ENCODE measurements at regions not wholly inside any gene's neighbourhood (a gene's known extent, or its start where the extent isn't known, plus 50 kb on each side); places are given as distances from the start of the nearest gene placed in this dataset.

GRCh38 chr4:180057891-180058671, 2185.1 kb upstream of the TENM3 start:
- no peaks in the 10 kb centered on the region for H3K9me3 ChIP-seq
- TF ChIP-seq CTCF (IDR thresholded peaks at IDR 0.05): no peak
- TF ChIP-seq POLR2A (IDR thresholded peaks at IDR 0.05): no peak
- H3K27ac ChIP-seq: no peak overlapping the region
- H3K4me1 ChIP-seq: peaks cover 7 to 13% of the 10 kb centered on the region in 2 donors
- intact Hi-C loops (cut with DNase I): no loop called here
- peak overlapping the region in 2 of 3 donors; percentile 24 to 35 for H3K4me3 ChIP-seq (replicated peaks in 1 of 3)
- no peaks in the 10 kb centered on the region for H3K27me3 ChIP-seq
- peak; percentile 24 to 37 for DNase-seq
- WGBS, 2 donors: 1% methylated on average over 23 to 32 of the region's 77 CpGs
- H3K36me3 ChIP-seq: no peaks in the 10 kb centered on the region

GRCh38 chr4:180058691-180059215, 2184.4 kb upstream of the TENM3 start:
- no peak for TF ChIP-seq CTCF (IDR thresholded peaks at IDR 0.05)
- peak in 1 of 2 donors; percentile 28 for TF ChIP-seq POLR2A (IDR thresholded peaks at IDR 0.05)
- DNase-seq: peak; percentile 53 to 64
- Histone ChIP-seq H3K27me3 (no peaks in the 10 kb centered on the region), H3K36me3 (no peaks in the 10 kb centered on the region), H3K27ac (no peak overlapping the region), H3K9me3 (no peaks in the 10 kb centered on the region), H3K4me3 (replicated peaks in 1 of 3) (peak overlapping the region in 1 of 3 donors; percentile 24), H3K4me1 (peaks cover 7 to 13% of the 10 kb centered on the region in 2 donors)
- WGBS, 2 donors: 0 to 1% methylated on average over 39 to 40 of the region's 72 CpGs
- intact Hi-C loops (cut with DNase I): no loop called here

GRCh38 chr4:180059216-180059881, 2183.9 kb upstream of the TENM3 start:
- H3K4me3 ChIP-seq (replicated peaks in 1 of 3): peak overlapping the region in 2 of 3 donors; percentile 24 to 44
- WGBS, 2 donors: 1% methylated on average over 36 to 38 of the region's 44 CpGs
- H3K4me1 ChIP-seq: peaks cover 7 to 13% of the 10 kb centered on the region in 2 donors
- TF ChIP-seq POLR2A (IDR thresholded peaks at IDR 0.05) (no peak), CTCF (IDR thresholded peaks at IDR 0.05) (no peak)
- intact Hi-C loops (cut with DNase I): no loop called here
- no peak overlapping the region for H3K27ac ChIP-seq
- H3K36me3 ChIP-seq: no peaks in the 10 kb centered on the region
- DNase-seq: peak; percentile 6 to 13
- H3K27me3 ChIP-seq: no peaks in the 10 kb centered on the region
- no peaks in the 10 kb centered on the region for H3K9me3 ChIP-seq

- Histone ChIP-seq H3K9me3 (no peaks in the 10 kb centered on the region), H3K27me3 (no peaks in the 10 kb centered on the region), H3K36me3 (no peaks in the 10 kb centered on the region), H3K27ac (no peak overlapping the region), H3K4me1 (peaks cover 7 to 13% of the 10 kb centered on the region in 2 donors), H3K4me3 (replicated peaks in 1 of 3) (no peak overlapping the region)
- TF ChIP-seq CTCF (IDR thresholded peaks at IDR 0.05): no peak
- TF ChIP-seq POLR2A (IDR thresholded peaks at IDR 0.05): no peak
- 23 to 26% methylated on average over 6 of the region's 6 CpGs for WGBS, 2 donors
- no peak for DNase-seq
- intact Hi-C loops (cut with DNase I): no loop called here
These were observed 2182.9 kb upstream of the TENM3 start for GRCh38 chr4:180060159-180060889.
